Breast epithelium (tissue), 4 donors: ENCODE measurements at regions not wholly inside any gene's neighbourhood (a gene's known extent, or its start where the extent isn't known, plus 50 kb on each side); places are given as distances from the start of the nearest gene placed in this dataset.

ENCODE experiments used
- DNase-seq, 2 donors: peaks; one replicate each; pipeline ENCODE4 v3.0.0-alpha.2; 2019; ENCODE audit warnings: low spot score in 2 of 2
- H3K27ac ChIP-seq, 2 donors: fragments of 200-600 bp; sonication (generic) in 1 of 2; one replicate each; pipeline ENCODE4 v1.5.1; 2016 to 2019; ENCODE audit warnings: mild to moderate bottlenecking in 1 of 2
- H3K27me3 ChIP-seq, 2 donors: fragments of 200-600 bp; sonication (generic) in 1 of 2; one replicate each; pipeline versions ENCODE4 v1.5.1 to v1.6.0; 2017 to 2019; ENCODE audit warnings: control low read depth in 1 of 2, mild to moderate bottlenecking in 1 of 2
- H3K36me3 ChIP-seq: fragments of 200-600 bp; one replicate; pipeline ENCODE4 v1.5.1; 2019
- H3K4me1 ChIP-seq, 2 donors: fragments of 200-600 bp; sonication (generic); one replicate each; pipeline ENCODE4 v1.5.1; 2016 to 2019; ENCODE audit warnings: control low read depth in 1 of 2
- H3K4me3 ChIP-seq, 3 donors: fragments of 200-600 bp; sonication (generic); 1 replicate in 2 of 3; 2 replicates in 1 of 3; pipeline ENCODE4 v1.5.1; 2016 to 2019; ENCODE audit warnings: mild to moderate bottlenecking in 3 of 3, moderate library complexity in 2 of 3
- H3K9me3 ChIP-seq, 2 donors: fragments of 200-600 bp; sonication (generic) in 1 of 2; one replicate each; pipeline ENCODE4 v1.5.1; 2016 to 2019; ENCODE audit warnings: control low read depth in 1 of 2
- POLR2A ChIP-seq: fragments of 450-650 bp; IDR thresholded peaks from one replicate; pipeline ENCODE4 v1.6.1; 2016; ENCODE audit warnings: antibody characterized with exemption, mild to moderate bottlenecking, moderate library complexity
- POLR2AphosphoS5 ChIP-seq, 3 donors: sonication (generic); formaldehyde crosslinking; IDR thresholded peaks; one replicate each; pipeline ENCODE4 v1.6.1; 2017; ENCODE audit warnings: antibody characterized with exemption in 3 of 3
- intact Hi-C: fragments of 100-400 bp; cut with DNase I; formaldehyde crosslinking; loops from one replicate; pipeline ENCODE4 v1.15.1; 2023; ENCODE audit warnings: low total_unique reads
- TF ChIP-seq, protein P1 (sequence below), 3 donors: fragments of 450-650 bp; IDR thresholded peaks; one replicate each; pipeline ENCODE4 v1.5.1; 2016 to 2017; ENCODE audit warnings: antibody characterized with exemption in 3 of 3, mild to moderate bottlenecking in 3 of 3, moderate library complexity in 3 of 3

DNA sequence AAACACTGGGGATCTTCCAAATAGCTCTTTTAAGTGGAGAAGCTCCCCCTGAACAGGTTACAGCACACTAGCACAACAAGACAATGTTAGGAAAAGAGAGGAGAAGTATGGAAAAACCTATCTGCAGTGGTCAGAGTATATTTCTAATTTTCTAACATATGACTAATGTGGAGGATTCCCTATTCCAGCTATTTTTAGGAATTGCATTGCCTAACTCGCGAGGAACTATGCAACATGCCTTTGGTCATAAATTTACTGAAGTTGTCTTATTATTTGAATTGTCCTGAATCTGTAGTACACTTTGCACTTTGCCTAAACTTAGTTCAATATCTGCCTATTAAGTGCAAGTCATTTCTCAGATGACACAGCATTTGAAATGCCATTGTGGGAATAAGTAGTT, 381.4 kb downstream of the CCDC85A start:
- H3K4me3 ChIP-seq, result no peak overlapping the region
- TF ChIP-seq, protein P1, sequence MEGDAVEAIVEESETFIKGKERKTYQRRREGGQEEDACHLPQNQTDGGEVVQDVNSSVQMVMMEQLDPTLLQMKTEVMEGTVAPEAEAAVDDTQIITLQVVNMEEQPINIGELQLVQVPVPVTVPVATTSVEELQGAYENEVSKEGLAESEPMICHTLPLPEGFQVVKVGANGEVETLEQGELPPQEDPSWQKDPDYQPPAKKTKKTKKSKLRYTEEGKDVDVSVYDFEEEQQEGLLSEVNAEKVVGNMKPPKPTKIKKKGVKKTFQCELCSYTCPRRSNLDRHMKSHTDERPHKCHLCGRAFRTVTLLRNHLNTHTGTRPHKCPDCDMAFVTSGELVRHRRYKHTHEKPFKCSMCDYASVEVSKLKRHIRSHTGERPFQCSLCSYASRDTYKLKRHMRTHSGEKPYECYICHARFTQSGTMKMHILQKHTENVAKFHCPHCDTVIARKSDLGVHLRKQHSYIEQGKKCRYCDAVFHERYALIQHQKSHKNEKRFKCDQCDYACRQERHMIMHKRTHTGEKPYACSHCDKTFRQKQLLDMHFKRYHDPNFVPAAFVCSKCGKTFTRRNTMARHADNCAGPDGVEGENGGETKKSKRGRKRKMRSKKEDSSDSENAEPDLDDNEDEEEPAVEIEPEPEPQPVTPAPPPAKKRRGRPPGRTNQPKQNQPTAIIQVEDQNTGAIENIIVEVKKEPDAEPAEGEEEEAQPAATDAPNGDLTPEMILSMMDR (IDR thresholded peaks at IDR 0.05), result no peak
- no peak for TF ChIP-seq POLR2A
- H3K27ac ChIP-seq, result no peak overlapping the region
- no peaks in the 10 kb centered on the region for H3K4me1 ChIP-seq
- DNase-seq, result no peak
- no peaks in the 10 kb centered on the region for H3K27me3 ChIP-seq
- no peaks in the 10 kb centered on the region for H3K9me3 ChIP-seq
- no peaks in the 10 kb centered on the region for H3K36me3 ChIP-seq
- intact Hi-C loops, result no loop called here

GRCh38 chr2:56571074-56571473, 387.3 kb downstream of the CCDC85A start:
- no peak overlapping the region for H3K4me3 ChIP-seq
- H3K36me3 ChIP-seq, result no peaks in the 10 kb centered on the region
- intact Hi-C loops, result no loop called here
- no peaks in the 10 kb centered on the region for H3K27me3 ChIP-seq
- no peak for DNase-seq
- TF ChIP-seq POLR2A (no peak), POLR2AphosphoS5 (IDR thresholded peaks at IDR 0.05) (no peak)
- TF ChIP-seq, protein P1 (IDR thresholded peaks at IDR 0.05), result no peak
- no peak overlapping the region for H3K27ac ChIP-seq
- peaks cover 0 to 2% of the 10 kb centered on the region in 2 donors for H3K9me3 ChIP-seq
- H3K4me1 ChIP-seq, result no peaks in the 10 kb centered on the region

GRCh38 chr2:56576001-56576400, 392.2 kb downstream of the CCDC85A start:
- Histone ChIP-seq H3K27me3 (no peaks in the 10 kb centered on the region), H3K36me3 (no peaks in the 10 kb centered on the region), H3K4me1 (no peaks in the 10 kb centered on the region), H3K4me3 (no peak overlapping the region), H3K9me3 (peaks cover 0 to 13% of the 10 kb centered on the region in 2 donors), H3K27ac (no peak overlapping the region)
- TF ChIP-seq POLR2A (no peak), POLR2AphosphoS5 (IDR thresholded peaks at IDR 0.05) (no peak)
- TF ChIP-seq, protein P1 (IDR thresholded peaks at IDR 0.05), result no peak
- DNase-seq, result no peak
- intact Hi-C loops, result no loop called here

DNA sequence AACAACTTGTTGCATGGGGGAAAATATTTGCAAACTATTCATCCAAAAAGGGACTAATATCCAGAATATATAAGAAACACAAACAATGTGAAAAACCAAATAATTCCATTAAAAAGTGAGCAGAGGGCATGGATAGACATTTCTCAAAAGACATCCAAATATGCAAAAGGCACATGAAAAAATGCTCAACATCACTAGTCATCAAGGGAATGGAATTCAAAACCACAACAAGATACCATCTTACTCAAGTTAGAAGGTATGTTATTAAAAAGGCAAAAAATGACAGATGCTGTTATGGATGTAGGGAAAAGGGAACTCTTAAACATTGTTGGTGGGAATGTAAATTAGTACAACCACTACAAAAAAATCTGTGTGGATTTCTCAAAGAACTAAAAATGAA, 396.5 kb downstream of the CCDC85A start:
- intact Hi-C loops, result no loop called here
- peaks cover 0 to 13% of the 10 kb centered on the region in 2 donors for H3K9me3 ChIP-seq
- H3K4me1 ChIP-seq, result no peaks in the 10 kb centered on the region
- H3K27me3 ChIP-seq, result no peaks in the 10 kb centered on the region
- TF ChIP-seq, protein P1 (IDR thresholded peaks at IDR 0.05), result no peak
- TF ChIP-seq POLR2A (no peak), POLR2AphosphoS5 (IDR thresholded peaks at IDR 0.05) (no peak)
- H3K4me3 ChIP-seq, result no peak overlapping the region
- H3K27ac ChIP-seq, result no peak overlapping the region
- DNase-seq, result no peak
- H3K36me3 ChIP-seq, result no peaks in the 10 kb centered on the region

DNA sequence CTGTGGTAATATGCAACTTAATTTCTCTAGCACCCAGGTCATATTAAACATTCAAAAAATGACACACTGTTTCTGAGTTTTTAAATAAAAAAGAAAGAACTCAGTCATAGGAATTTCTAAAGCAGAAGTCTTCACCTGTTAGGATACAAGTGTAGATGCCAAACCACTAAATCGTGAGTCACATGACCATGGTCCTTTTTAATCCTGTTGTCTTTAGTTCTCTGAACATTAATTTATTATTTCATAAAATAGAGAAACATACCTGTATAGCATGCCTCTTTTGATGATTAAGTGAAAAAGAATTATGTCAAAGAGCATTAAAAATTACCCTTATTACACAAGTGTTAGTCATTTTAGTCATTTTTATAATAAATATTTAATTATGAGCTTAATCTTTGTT, 398.8 kb downstream of the CCDC85A start:
- peaks cover 0 to 7% of the 10 kb centered on the region in 2 donors for H3K9me3 ChIP-seq
- H3K27me3 ChIP-seq, result no peaks in the 10 kb centered on the region
- intact Hi-C loops, result no loop called here
- no peak overlapping the region for H3K4me3 ChIP-seq
- TF ChIP-seq, protein P1 (IDR thresholded peaks at IDR 0.05), result no peak
- no peak for TF ChIP-seq POLR2AphosphoS5 (IDR thresholded peaks at IDR 0.05)
- no peak for TF ChIP-seq POLR2A
- DNase-seq, result no peak
- no peak overlapping the region for H3K27ac ChIP-seq
- no peaks in the 10 kb centered on the region for H3K4me1 ChIP-seq
- H3K36me3 ChIP-seq, result no peaks in the 10 kb centered on the region
